Stimulated activated CD4-positive, alpha-beta T cell treated with anti-CD3 and anti-CD28 coated beads, Interleukin-1b, Interleukin-23, amount 100 ng/mL, for 24 hours (primary cell): ENCODE measurements at regions not wholly inside any gene's neighbourhood (a gene's known extent, or its start where the extent isn't known, plus 50 kb on each side); places are given as distances from the start of the nearest gene placed in this dataset.

Source experiments
- DNase-seq, 4 experiments: peaks; one replicate each; pipeline ENCODE4 v3.0.0-alpha.2; 2020; ENCODE audit warnings: low read depth in 4 of 4, low spot score in 1 of 4

DNA sequence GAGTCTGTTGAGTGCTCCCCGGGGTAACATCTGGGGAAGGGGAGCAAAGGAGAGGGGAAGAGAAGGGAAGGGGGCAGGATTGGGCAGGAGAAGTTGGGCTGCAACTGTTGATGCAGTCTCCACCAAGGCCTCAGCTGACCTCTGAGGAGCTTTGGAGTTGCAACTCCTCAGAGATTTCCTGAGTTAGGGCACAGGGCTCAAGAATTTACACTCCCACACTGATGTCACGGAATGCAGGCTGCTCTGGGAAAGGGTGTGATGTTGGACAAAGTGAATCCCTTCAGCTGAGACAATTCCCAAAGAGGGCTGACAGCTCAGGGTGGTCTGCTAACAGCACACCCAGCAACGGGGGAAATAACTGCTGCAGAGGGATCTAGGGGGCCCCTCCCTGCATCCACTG, 295.6 kb downstream of the PCNX1 start:
- DNase-seq = no peak

DNA sequence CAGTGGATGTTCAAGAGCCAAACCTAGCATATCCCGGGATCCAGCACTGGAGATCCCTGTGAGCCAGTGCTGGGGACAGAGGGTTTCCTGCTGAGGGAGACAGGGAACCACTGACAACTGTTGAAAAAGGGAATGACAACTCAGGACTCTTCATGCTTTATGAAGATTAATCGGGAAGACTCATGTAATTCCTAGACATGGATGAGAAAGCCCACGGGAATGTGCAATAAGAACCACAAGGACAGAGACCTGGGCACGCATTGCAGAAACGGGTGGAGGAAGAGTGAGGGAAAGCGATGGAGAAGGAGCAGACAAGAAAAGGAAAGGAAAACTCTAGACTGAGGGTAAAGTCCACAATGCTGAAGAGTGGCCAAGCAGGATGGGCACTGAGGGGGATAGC, 296.0 kb downstream of the PCNX1 start:
- DNase-seq = no peak

DNA sequence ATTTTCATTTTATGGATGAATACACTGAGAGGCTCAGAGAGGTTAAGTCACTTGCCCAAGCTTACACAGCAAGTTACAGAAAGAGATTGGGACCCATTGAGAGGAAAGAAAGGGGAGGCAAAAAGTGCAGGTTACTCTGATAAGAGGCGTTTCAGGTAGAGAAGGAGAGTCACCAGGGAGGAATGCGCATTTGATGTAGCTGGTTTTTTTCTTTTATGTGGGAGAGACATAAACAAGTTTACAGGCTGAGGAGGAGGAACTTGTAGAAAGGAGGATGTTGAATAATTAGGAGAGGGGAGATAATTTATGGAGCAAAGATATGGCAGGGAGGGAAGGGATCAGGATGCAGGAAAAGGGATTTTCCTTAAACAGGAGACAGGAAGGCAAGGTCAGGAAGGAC, 297.0 kb downstream of the PCNX1 start:
- DNase-seq = no peak

DNA sequence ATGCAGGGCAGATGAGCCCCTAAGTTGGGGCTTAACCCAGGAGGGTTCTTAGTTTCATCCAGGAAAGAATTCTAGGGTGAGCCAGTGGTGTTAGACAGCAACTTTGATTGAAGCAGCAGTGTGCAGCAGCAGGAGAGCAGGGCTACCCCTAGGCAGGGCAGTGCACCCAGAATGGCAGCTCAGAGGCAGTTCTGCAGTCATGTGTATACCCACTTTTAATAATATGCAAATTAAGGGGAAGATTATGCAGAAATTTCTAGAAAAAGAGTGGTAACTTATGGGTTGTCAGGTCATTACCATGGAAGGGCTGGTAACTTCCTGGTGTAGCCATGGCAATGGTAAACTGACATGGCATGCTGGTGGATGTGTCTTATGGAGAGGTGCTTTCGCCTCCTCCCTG, 297.5 kb downstream of the PCNX1 start:
- DNase-seq = no peak

DNA sequence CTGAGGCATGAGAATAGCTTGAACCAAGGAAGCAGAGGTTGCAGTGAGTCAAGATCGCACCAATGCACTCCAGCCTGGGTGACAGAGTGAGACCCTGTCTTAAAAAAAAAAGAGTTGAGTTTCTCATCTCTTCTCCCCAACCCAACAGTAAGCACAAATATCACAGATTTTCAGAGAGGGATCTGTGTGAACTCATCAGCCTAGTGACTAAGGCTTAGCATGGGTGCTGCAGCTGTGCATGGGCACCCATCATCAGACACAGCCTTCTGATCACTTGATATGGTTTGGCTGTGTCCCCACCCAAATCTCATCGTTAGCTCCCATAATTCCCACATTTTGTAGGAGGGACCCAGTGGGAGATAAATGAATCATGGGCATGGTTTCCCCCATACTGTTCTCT, 298.9 kb downstream of the PCNX1 start:
- no peak for DNase-seq

DNA sequence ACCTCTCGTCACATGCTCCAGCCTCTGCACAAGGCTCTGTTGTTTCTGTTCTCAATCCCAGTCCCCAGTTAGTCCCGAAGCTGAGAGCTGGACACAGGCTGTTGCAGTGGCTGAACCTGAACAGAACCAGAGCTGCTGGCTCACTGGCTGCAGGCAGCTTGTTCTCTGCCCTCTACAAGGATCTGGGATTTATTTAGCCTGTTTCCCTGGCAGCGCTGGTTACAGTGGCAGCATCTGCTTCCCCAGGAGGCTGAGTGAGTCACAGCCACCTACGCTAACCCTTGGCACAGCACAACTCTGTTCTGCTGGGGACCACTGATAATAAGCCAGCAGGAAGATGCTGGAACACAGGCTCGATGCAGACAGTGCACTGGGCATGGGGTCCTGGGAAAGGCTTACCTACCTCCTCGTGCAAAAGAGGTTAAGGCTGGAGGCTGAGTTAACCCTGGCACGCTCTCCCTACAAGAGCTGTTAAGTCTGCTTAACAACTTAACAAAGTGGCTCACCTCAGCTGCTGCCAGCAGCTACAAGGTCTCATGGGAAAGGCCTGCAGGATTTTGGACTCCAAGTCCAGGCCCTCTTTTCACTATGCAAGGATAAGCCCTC, 299.6 kb downstream of the PCNX1 start:
- DNase-seq = no peak

DNA sequence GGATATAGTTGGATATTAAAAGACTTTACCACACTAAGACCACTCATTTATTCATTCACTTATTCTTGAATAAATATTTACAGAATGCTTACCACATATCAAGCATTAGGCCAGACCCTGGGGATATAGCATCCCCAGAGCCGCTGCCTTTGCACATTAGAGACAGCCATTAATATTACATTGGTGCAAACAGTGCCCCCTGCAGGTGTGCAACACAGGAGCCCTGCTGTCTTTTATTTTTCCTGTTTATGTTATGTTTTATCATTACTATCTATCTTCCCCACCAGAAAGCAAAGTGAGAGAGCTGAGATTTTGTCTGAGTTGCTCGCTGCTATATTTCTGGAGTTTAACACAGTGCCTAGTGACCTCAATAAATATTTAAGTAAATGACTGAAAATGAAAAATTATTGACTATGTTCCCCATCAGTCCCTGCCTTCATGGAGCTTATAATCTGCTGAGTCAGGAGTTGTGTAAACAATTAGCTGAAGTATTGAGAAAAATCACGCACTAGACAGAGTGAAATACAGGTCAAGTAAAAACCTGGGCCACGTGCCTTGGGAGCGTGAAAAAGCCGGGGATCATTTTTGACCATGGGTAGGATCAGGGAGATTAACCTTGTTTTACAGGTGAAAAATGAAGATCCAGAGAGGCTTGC, 301.6 kb downstream of the PCNX1 start:
- DNase-seq = no peak

DNA sequence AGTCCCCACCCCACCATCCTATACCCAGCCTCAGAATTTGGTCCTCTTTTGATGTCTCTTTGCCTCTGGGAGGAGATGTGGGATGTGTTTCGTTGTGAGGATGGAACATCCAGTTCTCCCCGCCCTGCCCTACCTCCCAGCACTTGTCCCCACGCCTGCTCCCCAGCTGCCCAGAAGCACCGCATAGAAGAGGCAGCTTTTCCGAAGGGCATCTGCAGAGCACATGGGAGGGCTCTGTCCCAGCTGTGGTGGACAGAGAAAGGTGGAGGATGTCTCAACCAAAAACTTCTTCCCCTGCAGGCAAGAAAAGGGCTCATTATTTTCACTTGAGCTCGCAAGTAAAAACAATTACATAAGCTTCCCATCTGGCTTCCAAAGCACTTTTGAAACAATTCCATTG, 302.6 kb downstream of the PCNX1 start:
- DNase-seq = no peak

DNA sequence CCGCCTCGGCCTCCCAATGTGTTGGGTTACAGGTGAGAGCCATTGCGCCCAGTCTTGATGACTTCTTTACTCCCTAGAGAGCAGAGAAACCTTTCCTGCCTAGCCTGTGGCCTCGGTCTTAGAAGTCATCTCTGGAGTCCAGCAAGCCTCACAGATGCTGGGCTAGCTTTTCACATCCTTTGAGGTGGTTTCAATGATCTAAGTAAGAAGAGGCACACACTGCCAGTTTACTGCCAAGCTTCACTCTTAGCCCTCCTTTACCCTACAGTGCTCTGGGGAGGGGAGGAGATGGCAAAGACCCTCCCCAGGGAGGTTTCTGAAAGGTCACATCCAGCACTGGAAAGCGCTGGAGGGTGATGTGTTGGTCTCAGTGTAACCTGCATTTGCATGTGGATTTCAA, 304.8 kb downstream of the PCNX1 start:
- no peak for DNase-seq

DNA sequence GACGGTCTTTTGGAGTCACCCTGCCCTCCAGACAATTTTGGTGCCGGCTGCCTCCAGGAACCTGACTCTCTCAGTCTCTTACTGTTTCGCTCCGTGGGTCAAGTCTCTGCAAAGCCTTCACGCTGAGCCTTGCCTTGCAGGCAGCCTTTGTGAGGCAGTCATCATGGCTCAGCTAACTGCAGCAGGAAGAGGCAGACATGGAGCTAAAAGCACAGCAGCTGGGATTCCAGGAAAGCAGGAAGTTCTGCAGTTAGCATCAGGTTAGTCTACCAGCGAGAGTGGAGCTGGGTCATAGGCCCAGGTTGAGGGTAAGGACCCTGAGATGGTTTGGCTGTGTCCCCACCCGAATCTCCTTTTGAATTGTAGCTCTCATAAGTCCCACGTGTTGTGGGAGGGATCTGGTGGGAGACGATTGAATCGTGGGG, 305.4 kb downstream of the PCNX1 start:
- no peak for DNase-seq

DNA sequence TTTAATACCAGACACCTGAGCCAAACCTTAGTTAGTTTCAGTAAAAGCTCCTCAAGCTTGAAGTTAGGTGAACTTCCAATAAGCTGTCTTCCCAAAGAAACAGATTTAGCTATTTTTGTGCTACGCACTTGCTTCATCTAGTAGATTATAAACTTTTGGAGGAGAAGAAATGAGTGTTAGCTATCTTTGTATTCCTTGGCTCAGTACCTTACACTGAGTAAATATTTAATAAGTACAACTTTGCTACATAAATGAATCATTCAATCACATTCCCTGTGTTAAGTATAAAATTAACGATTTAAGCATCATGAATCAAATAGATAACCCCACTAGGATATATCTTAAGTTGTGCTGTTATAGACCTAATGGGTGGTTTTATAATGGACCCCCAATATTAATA, 307.0 kb downstream of the PCNX1 start:
- DNase-seq = no peak

DNA sequence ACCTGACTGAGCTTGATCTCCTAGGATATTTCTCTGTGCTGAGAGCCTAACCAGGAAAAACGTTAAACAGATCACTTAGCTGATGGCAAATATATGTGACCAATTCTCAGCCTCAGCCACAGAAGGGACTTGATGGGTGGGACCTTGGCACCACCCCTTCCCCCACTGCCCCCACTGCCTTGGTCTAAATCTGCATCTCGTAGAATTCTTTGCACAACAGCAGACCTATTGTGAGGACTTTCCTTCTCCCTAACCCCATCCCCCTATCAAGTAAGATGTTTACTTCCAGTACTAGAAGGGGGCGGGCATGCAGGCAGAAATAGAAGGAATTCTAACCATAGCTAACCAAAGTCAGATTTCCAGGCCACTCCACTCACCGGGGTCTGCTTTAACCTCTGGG, 313.2 kb downstream of the PCNX1 start:
- DNase-seq = no peak

DNA sequence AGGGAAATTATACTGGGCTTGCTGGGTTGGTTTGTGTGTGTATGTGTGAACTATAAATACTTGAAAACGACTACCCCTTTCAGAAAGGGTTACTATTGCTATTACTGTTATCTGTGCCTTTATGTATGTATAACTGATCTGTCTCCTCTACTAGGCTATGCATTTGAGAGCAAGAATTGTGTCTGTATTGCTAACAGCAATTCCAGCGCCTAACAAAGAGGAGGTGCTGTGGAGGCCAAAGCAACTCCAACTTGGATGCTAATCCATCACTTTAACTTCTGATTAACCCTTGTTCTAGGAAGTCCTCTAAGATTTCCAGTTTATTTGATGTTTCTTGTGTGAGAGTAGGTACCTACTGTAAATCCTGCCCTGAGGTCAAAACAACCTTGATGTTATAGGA, 313.9 kb downstream of the PCNX1 start:
- DNase-seq = no peak

DNA sequence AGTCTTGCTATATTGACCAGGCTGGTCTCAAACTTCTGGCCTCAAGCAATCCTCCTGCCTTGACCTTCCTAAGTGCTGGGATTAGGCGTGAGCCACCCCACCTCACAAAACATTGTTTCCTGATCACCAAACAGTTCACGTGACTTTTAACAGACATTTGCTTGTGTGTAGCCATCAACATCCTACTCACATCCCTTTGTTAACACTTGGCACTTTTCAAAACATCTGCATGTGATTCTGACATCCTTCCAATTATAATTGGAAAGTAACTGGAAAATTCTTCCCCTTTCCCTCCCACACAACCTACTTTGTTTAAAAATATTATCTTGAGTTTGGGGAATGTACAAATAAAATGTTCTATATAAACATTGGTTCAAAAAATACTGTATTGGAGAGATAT, 317.9 kb downstream of the PCNX1 start:
- no peak for DNase-seq

DNA sequence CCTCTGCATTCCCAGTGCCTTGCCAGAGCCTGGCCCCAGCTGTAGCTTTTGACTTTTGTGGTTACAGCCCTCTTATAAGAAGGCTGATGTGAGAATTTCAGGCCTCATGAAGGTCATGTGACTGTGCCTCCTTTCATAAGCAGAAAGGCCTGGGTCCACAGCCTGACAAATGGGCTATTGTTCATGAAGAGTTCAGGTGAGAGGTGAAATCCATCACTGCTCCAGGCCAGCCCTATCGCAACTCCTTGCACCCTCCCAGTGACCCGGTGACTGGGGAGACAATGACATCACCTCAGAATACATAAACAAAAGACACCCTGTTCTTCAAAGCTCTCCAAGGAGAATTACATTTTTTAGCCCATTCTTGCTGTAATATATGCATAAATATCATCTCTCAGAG, 321.5 kb downstream of the PCNX1 start:
- no peak for DNase-seq

DNA sequence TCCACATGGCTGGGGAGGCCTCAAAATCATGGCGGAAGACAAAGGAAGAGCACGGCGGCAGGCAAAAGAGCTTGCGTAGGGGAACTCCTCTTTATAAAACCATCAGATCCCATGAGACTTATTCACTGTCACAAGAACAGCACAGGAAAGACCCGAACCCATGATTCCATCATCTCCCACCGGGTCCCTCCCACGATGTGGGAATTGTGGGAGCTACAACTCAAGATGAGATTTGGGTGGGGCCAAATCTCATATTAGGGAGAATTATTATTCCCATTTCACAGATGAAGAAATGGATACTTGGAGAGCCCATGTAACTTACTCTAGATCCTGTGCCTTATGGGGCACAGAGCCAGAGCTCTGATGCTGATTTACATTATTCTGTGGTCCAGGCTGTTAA, 322.6 kb downstream of the PCNX1 start:
- DNase-seq = no peak

DNA sequence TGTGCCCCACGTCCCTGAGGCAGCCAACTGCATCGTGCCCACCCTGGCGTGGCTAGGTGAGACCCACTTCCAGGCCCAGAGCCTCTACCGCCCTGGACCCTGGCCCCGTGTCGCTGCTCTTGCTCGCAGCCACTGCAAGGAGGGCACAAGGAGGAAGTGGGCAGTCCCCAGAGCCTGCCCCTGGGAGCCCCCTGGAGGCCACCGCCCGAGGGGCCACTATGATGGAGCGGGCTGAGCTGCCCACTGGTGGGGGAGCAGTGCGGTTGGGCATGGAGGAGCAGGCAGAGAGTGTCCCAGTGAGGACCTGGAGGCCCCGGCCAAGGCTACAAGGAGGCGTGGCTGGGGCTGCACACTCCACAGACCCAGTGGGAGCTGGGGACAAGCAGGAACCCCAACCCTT, 323.6 kb downstream of the PCNX1 start:
- no peak for DNase-seq

DNA sequence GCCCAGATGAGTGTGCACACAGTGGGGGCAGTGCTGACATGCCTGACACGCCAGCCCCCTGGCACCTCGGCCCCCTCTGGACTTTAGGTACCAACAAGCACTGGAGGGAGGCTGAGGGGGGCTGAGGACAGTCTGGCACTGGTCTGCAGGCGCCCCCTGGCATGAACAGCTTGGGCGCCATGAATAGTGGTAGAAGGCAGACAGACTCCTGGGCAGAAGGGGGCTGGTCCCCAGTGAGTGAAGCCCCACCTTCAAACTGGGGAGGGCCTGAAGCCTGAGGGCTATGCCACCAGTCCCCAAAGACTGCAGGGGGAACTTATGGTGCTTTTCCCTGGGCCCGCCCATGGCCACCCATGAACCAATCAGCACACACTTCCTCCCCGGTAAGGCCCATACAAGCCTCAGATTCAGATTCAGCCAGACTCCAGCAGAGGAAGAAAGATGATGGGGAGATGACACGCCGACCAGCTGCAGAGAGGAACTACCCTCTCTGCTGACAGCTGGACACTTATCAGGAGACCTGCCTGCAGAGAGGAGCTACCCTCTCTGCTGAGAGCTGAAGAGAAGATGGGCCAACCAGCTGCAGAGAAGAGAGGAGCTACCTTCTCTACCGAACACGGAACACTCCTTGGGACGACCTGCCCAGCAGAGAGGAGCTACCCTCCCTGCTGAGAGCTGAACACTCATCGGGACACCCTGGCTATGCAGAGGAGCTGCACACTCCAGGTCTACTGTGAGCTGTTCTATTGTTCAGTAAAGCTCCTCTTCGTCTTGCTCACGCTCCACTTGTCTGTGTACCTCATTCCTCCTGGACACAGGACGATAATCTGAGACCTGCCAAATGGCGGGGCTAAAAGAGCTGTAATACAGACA, 324.5 kb downstream of the PCNX1 start:
- no peak for DNase-seq

DNA sequence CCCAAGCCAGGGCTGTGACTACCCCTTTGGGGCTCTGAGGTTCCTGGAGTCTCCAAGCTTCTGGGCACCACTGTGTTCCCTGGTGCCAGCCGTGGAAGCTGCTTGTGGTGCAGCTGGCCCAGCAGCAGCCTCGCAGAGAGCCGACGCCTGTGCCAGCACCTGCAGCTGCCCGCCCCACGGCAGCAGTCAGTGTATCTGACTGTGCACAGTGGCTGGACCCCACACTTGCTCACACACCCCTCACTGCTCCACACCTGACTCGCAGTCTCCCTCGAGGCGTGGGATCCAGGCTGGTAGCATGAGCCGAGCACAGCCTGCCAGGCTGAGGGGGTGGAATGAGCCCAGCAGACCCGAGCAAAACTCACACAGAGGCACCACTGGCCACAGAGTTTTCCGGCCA, 325.2 kb downstream of the PCNX1 start:
- DNase-seq = no peak

DNA sequence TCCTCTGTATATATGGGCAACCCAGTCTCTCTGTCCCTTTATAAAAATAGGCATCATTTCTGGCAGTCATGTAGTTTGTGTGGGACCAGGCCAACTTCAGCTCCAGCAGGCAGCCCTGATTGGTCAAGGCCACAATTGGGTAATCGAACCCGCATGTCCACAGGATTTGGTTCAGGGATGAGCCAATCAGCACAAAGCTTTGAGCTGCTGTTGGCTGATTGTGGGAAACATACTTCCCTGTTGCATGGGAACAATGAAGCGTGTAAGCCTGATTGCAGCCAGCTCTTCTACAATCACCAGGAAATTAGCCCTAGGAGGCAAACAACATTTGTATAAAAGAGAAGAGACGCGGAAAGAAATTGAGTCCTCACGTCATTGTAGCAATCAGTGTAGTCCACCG, 328.6 kb downstream of the PCNX1 start:
- no peak for DNase-seq

DNA sequence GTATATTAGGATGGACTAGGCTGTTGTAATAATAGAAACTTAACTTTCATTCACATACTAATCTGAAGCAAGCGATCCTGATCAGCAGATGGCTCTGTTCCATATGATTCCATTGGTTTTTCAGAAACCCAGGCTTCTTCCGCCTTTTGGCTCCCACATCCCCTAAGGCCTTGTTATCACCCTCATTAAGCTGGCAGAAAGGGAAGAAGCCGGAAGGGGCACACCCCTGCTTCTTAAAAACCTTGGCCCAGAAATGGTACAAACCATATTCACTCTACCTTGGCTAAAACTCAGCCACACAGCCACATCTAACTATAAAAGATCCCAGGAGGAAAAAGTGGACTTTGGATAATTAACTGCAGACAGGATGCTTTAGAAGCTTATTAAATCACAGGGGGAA, 329.2 kb downstream of the PCNX1 start:
- DNase-seq = no peak

DNA sequence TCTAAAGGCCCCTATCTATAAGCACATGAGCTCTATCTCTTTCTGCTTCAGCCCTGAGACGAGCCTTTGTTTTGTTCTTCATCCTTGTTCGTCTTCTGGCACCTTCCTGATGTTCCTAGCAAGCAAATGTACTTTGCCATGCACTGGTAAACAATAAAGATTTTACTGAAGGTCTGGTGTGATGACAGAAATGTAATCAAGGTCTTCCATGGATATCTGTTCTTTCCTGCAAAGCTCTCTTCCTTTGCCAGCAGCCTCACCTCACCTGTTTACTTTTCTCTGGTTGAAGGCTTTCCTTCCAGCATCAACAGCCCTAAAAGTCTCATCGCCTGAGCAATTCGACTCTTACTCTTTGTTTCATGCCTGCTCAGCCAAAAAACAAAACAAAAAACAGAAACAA, 330.3 kb downstream of the PCNX1 start:
- no peak for DNase-seq
